K562 (cell line): ENCODE measurements at regions not wholly inside any gene's neighbourhood (a gene's known extent, or its start where the extent isn't known, plus 50 kb on each side); places are given as distances from the start of the nearest gene placed in this dataset.

Source experiments
- CBX1 ChIP-seq: sonication (generic); IDR thresholded peaks from 2 replicates; pipeline ENCODE4 v1.6.1; 2016; ENCODE audit warnings: antibody characterized with exemption, low read depth, mild to moderate bottlenecking
- CHD7 ChIP-seq: fragments of 200-600 bp; sonication (generic); IDR thresholded peaks from one replicate; pipeline ENCODE4 v1.6.1; 2012; ENCODE audit warnings: mild to moderate bottlenecking, low read depth, low read length, inconsistent platforms
- FOXK2 ChIP-seq, 2 experiments: fragments of 450-650 bp; IDR thresholded peaks in 1 of 2; conservative IDR thresholded peaks in 1 of 2; 2 replicates each; pipeline ENCODE4 v1.6.1; 2016; ENCODE audit warnings: low read depth in 2 of 2, mild to moderate bottlenecking in 1 of 2
- GTF2F1 ChIP-seq: IDR thresholded peaks from 2 replicates; pipeline ENCODE4 v1.6.1; 2011; ENCODE audit warnings: low read depth, low read length, improper control_type of control experiment
- LARP7 ChIP-seq: fragments of 450-650 bp; IDR thresholded peaks from 2 replicates; pipeline ENCODE4 v1.6.1; 2016
- NELFE ChIP-seq: IDR thresholded peaks from 2 replicates; pipeline ENCODE4 v1.6.1; 2011; ENCODE audit warnings: mild to moderate bottlenecking; ENCODE audit not compliant: insufficient read depth, insufficient read length
- POU5F1 ChIP-seq: fragments of 150-350 bp; IDR thresholded peaks from 2 replicates; pipeline ENCODE4 v1.6.1; 2014; ENCODE audit warnings: borderline replicate concordance, low read length, low read depth, mild to moderate bottlenecking; ENCODE audit not compliant: partially characterized antibody
- PRPF4 ChIP-seq: fragments of 200-400 bp; formaldehyde crosslinking; IDR thresholded peaks from one replicate; pipeline ENCODE4 v1.6.1; 2017; ENCODE audit warnings: low read length, low read depth, mild to moderate bottlenecking; ENCODE audit not compliant: insufficient read depth, poor library complexity, severe bottlenecking
- RBM25 ChIP-seq: fragments of 200-400 bp; formaldehyde crosslinking; IDR thresholded peaks from 2 replicates; pipeline ENCODE4 v1.6.1; 2018; ENCODE audit warnings: low read length, low read depth, moderate library complexity; ENCODE audit not compliant: severe bottlenecking
- SREBF1 ChIP-seq: fragments of 150-350 bp; IDR thresholded peaks from 2 replicates; pipeline ENCODE4 v1.6.1; 2014; ENCODE audit warnings: antibody characterized with exemption, low read depth, low read length, borderline replicate concordance
- SRF ChIP-seq, 2 experiments: fragments of 250-450, 450-650 bp in 1 of 2; sonication (Bioruptor Pico) in 1 of 2; sonication (generic) in 1 of 2; formaldehyde crosslinking; IDR thresholded peaks; 2 replicates each; pipeline versions ENCODE4 v1.5.0 to v1.5.1; 2020 to 2022; ENCODE audit warnings: mild to moderate bottlenecking in 1 of 2, missing genetic modification reagents in 1 of 2
- STAG1 ChIP-seq: sonication (generic); formaldehyde crosslinking; IDR thresholded peaks from 2 replicates; pipeline ENCODE4 v1.5.0; 2020; ENCODE audit warnings: missing genetic modification reagents, borderline replicate concordance
- ZNF431 ChIP-seq: sonication (generic); formaldehyde crosslinking; IDR thresholded peaks from 2 replicates; pipeline ENCODE4 v1.8.0; 2022; ENCODE audit warnings: mild to moderate bottlenecking, missing genetic modification reagents
- ZNF766 ChIP-seq: fragments of 200-800 bp; sonication (Bioruptor generic); conservative IDR thresholded peaks from 2 replicates; pipeline ENCODE4 v1.6.1; 2016; ENCODE audit warnings: missing genetic modification characterization, missing compliant biosample characterization
- TF ChIP-seq, protein P1 (sequence below): fragments of 450-650 bp; conservative IDR thresholded peaks from 2 replicates; pipeline ENCODE4 v1.6.1; 2016; ENCODE audit warnings: missing genetic modification characterization, low read depth, mild to moderate bottlenecking, missing compliant biosample characterization, moderate library complexity

DNA sequence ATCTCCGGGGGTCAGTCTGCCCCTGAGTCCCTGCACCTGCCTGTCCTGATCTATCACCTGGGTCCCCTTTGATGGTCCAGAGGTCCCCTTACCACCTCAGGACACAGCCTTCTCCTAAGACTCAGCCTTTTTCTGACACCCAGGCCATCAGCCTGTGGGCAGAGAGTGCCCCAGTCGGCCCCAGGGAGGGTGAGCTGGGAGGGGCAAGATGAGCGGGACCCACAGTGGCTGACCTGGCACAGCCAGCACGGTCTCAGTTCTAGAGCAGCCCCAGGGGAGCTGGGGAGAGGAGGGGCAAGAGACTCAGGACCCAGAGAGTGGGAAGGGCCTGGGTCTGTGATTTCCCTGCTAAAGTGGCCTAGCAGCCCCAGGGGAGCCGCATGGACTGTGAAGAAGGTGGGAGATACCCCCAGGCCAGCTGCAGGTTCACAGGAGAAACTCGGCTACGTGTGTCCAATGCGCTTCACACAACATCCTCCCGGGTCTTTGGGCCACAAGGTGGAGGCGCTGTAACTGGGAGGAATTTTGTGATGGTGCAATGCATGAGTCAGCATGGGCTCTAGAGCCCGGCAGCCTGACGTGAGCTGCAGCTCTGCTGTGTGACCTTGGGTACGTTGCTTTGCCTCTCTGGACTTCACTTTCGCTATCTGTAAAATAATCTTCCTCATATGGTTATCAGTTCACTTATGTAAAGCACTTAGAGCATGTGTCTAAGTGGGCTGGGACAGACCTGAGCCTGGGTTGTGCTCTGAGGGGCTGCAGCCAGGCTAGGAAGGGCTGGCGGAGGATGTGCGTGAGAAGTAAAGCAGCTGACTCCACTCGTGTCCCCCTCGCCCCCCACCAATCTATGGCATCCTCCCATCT is 67.2 kb upstream of the LHX1 start (continued):
- TF ChIP-seq CHD7: no peak
- TF ChIP-seq STAG1 (CRISPR knock-in tag): no peak
- TF ChIP-seq NELFE: no peak
- TF ChIP-seq GTF2F1: no peak
- TF ChIP-seq POU5F1: no peak
- TF ChIP-seq, protein P1, sequence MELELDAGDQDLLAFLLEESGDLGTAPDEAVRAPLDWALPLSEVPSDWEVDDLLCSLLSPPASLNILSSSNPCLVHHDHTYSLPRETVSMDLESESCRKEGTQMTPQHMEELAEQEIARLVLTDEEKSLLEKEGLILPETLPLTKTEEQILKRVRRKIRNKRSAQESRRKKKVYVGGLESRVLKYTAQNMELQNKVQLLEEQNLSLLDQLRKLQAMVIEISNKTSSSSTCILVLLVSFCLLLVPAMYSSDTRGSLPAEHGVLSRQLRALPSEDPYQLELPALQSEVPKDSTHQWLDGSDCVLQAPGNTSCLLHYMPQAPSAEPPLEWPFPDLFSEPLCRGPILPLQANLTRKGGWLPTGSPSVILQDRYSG (tag): no peak
- no peak for TF ChIP-seq SREBF1
- TF ChIP-seq ZNF766: no peak
- TF ChIP-seq CBX1: no peak
- no peak for TF ChIP-seq LARP7
- no peak for TF ChIP-seq ZNF431
- TF ChIP-seq FOXK2 (conservative IDR thresholded peaks at IDR 0.05 in 1 of 2, IDR thresholded peaks at IDR 0.05 in 1 of 2; ENCODE audit: low read depth in 2 of 2): no peak
- TF ChIP-seq SRF (CRISPR knock-in tag; IDR thresholded peaks at IDR 0.05): no peak
- TF ChIP-seq RBM25: peak; percentile 92
- no peak for TF ChIP-seq PRPF4
